Activated CD8-positive, alpha-beta T cell treated with anti-CD3 and anti-CD28 coated beads for 36 hours (primary cell): ENCODE measurements at regions not wholly inside any gene's neighbourhood (a gene's known extent, or its start where the extent isn't known, plus 50 kb on each side); places are given as distances from the start of the nearest gene placed in this dataset.

Experiments used
- ATAC-seq: fragments of 200-7000 bp; cut with Tn5 transposase; one replicate; pipeline ENCODE4 v1.10.0; 2021; ENCODE audit warnings: mild to moderate bottlenecking, moderate library complexity
- CTCF ChIA-PET: fragments of 350-600 bp; sonication (Branson Sonifier 250); formaldehyde crosslinking; loops from one replicate; lab custom pipeline; 2021; ENCODE audit warnings: antibody characterized with exemption; lab: Charles Lee
- POLR2A ChIA-PET: fragments of 350-600 bp; sonication (Branson Sonifier 250); formaldehyde crosslinking; loops from one replicate; lab custom pipeline; 2021; ENCODE audit warnings: antibody characterized with exemption; lab: Charles Lee
- DNase-seq: peaks from one replicate; pipeline ENCODE4 v3.0.0-alpha.2; 2020
- H3K27ac Mint-ChIP-seq: one replicate; pipeline ENCODE4 v1.8.0; 2021; ENCODE audit warnings: mild to moderate bottlenecking, mixed read lengths
- H3K27me3 Mint-ChIP-seq: one replicate; pipeline ENCODE4 v1.8.0; 2021; ENCODE audit warnings: mixed read lengths
- H3K36me3 Mint-ChIP-seq: one replicate; pipeline ENCODE4 v1.8.0; 2021; ENCODE audit warnings: low read depth, mixed read lengths
- H3K4me1 Mint-ChIP-seq: one replicate; pipeline ENCODE4 v1.8.0; 2021; ENCODE audit warnings: low read depth, mixed read lengths
- H3K4me3 Mint-ChIP-seq: one replicate; pipeline ENCODE4 v1.8.0; 2021; ENCODE audit warnings: mild to moderate bottlenecking, moderate library complexity, mixed read lengths
- H3K9me3 Mint-ChIP-seq: one replicate; pipeline ENCODE4 v1.8.0; 2021; ENCODE audit warnings: mixed read lengths
- CTCF ChIP-seq: fragments of 200-600 bp; IDR thresholded peaks from one replicate; pipeline ENCODE4 v1.8.0; 2022; ENCODE audit warnings: antibody characterized with exemption, mild to moderate bottlenecking
- intact Hi-C: fragments of 100-400 bp; cut with micrococcal nuclease; formaldehyde crosslinking; loops from one replicate; pipeline ENCODE4 v1.10.0; 2022

DNA sequence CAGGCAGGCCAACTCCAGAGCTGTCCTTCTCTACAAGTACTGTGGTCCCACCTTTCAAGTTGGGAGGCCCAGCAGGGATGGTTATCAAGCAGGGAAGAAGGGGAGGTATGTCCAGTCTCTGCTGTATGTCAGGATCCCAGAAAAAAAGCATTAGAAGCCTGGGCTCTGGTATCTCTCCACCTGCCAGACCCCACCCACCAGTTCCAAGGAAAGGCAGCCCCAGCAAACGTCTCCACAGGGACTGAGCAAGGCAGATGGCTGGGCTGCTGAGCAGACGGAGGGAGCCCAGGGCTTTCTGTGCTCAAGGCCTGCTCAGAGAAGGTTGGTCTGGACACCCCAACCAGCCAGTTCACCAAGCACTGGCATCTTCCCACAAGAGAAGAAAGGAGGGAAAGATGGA is 287.8 kb downstream of the XXYLT1 start:
- DNase-seq, result no peak
- intact Hi-C loops, result no loop called here
- no peak overlapping the region for H3K4me3 Mint-ChIP-seq

GRCh38 chr3:194983620-194984019 is 287.3 kb downstream of the XXYLT1 start:
- TF ChIP-seq CTCF, result no peak
- DNase-seq, result no peak
- H3K27ac Mint-ChIP-seq, result no peak overlapping the region

More for the DNA sequence above, 287.8 kb downstream of the XXYLT1 start:
- Mint-ChIP-seq H3K27ac (no peak overlapping the region), H3K4me1 (no peaks in the 10 kb centered on the region), H3K27me3 (peaks cover 13% of the 10 kb centered on the region), H3K9me3 (no peaks in the 10 kb centered on the region), H3K36me3 (no peaks in the 10 kb centered on the region)
- ChIA-PET CTCF (no interaction called here), POLR2A (no interaction called here)
- no peak for TF ChIP-seq CTCF
- ATAC-seq, result no peak

GRCh38 chr3:194984066-194984465 is 286.9 kb downstream of the XXYLT1 start:
- peaks cover 10% of the 10 kb centered on the region for H3K27me3 Mint-ChIP-seq
- CTCF ChIA-PET, result no interaction called here
- POLR2A ChIA-PET, result no interaction called here
- no peak overlapping the region for H3K4me3 Mint-ChIP-seq
- DNase-seq (no peak), ATAC-seq (no peak)
- H3K9me3 Mint-ChIP-seq, result no peaks in the 10 kb centered on the region
- no peaks in the 10 kb centered on the region for H3K36me3 Mint-ChIP-seq
- no peak overlapping the region for H3K27ac Mint-ChIP-seq
- intact Hi-C loops, result no loop called here
- no peak for TF ChIP-seq CTCF
- H3K4me1 Mint-ChIP-seq, result no peaks in the 10 kb centered on the region

More at GRCh38 chr3:194983620-194984019, 287.3 kb downstream of the XXYLT1 start:
- H3K36me3 Mint-ChIP-seq, result no peaks in the 10 kb centered on the region
- no peak overlapping the region for H3K4me3 Mint-ChIP-seq
- H3K9me3 Mint-ChIP-seq, result no peaks in the 10 kb centered on the region
- POLR2A ChIA-PET, result no interaction called here
- H3K27me3 Mint-ChIP-seq, result peaks cover 10% of the 10 kb centered on the region
- CTCF ChIA-PET, result no interaction called here
- intact Hi-C loops, result no loop called here
- H3K4me1 Mint-ChIP-seq, result no peaks in the 10 kb centered on the region
- no peak for ATAC-seq

- intact Hi-C loops, result no loop called here
- ChIA-PET CTCF (no interaction called here), POLR2A (no interaction called here)
- Mint-ChIP-seq H3K27ac (no peak overlapping the region), H3K27me3 (peaks cover 10% of the 10 kb centered on the region), H3K4me3 (no peak overlapping the region), H3K36me3 (no peaks in the 10 kb centered on the region), H3K4me1 (no peaks in the 10 kb centered on the region), H3K9me3 (no peaks in the 10 kb centered on the region)
- TF ChIP-seq CTCF, result no peak
- ATAC-seq (no peak), DNase-seq (no peak)
These were observed 286.3 kb downstream of the XXYLT1 start for GRCh38 chr3:194984622-194985021.

GRCh38 chr3:194985031-194985578 is 285.9 kb downstream of the XXYLT1 start:
- no peak for TF ChIP-seq CTCF
- Mint-ChIP-seq H3K9me3 (no peaks in the 10 kb centered on the region), H3K36me3 (no peaks in the 10 kb centered on the region), H3K4me3 (no peak overlapping the region), H3K27me3 (peaks cover 10% of the 10 kb centered on the region), H3K27ac (no peak overlapping the region), H3K4me1 (no peaks in the 10 kb centered on the region)
- DNase-seq (no peak), ATAC-seq (no peak)
- intact Hi-C loops, result no loop called here
- POLR2A ChIA-PET, result interaction anchor here (0.6 kb wide), 1 partner anchor 239 kb away, joined by 3 read pairs; no protein-coding TSS in a partner anchor
- CTCF ChIA-PET, result interaction anchor here (1.8 kb wide), 1 partner anchor 10 kb away, joined by 3 read pairs; no protein-coding TSS in a partner anchor
